ENCODE measurements at regions not wholly inside any gene's neighbourhood (a gene's known extent, or its start where the extent isn't known, plus 50 kb on each side); places are given as distances from the start of the nearest gene placed in this dataset.

DNA sequence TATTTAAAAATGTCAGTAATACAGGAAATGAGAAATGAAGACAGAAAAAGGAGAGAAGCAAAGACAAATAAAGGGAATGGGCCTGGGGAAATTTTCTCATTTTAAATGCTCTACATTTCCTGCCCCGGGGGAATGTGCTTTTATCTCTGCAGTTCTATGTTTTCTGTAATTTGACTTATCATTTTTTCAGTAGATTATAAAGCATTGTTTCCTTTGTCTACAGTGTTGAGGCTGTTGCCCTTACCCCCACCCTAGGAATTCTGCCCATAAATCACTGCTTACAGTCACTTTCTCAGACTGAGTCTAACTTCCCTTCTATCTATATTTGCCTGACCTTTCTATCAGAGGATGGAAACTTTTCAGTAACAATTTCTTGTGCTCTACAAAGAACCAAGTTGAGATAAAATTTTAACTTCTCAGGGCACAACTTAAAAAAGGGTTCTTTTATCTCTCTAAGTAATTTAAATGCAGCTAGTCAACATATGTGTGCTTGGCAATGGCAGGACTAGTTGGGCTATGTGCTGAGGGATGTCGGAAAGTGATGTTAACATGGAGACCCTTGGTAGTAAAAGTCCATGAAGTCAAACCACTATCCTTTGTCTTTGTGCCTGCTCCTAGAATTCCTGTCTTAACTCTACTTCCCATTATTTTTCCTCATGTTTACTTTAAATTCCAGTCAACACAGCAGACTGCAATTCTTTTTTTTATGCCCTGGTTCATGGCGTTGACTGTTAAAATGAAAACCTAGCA, 146.5 kb upstream of the MMADHC start:
- no peak for DNase-seq (ENCODE audit: extremely low read depth, low read depth, low spot score)

DNA sequence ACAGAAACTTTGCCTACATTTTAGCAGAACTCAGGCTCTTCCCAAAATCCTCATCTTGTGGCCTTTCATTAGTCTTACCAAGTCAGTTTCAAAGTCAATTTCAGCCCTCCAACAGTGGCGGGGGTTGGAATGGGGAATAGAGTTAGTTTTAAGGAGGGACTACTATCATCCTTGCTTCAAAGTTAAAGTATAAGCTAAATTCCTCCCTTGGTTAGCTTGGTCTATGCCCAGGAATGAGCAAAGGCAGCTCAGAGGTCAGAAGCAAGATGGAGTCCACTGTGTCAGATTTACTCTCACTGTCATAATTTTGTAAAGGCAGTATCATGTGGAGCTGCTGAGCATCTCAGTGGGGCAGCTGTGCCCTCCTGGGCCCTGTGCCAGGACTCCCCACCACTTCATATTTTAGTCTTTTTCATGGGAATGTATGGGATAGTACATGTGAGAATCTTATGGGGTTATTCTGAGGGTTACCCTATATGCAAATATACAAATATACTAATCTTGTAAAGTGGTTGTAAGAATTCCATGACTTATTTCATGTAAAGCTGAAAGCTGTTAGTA, 145.2 kb upstream of the MMADHC start:
- DNase-seq (ENCODE audit: extremely low read depth, low read depth, low spot score), result no peak

DNA sequence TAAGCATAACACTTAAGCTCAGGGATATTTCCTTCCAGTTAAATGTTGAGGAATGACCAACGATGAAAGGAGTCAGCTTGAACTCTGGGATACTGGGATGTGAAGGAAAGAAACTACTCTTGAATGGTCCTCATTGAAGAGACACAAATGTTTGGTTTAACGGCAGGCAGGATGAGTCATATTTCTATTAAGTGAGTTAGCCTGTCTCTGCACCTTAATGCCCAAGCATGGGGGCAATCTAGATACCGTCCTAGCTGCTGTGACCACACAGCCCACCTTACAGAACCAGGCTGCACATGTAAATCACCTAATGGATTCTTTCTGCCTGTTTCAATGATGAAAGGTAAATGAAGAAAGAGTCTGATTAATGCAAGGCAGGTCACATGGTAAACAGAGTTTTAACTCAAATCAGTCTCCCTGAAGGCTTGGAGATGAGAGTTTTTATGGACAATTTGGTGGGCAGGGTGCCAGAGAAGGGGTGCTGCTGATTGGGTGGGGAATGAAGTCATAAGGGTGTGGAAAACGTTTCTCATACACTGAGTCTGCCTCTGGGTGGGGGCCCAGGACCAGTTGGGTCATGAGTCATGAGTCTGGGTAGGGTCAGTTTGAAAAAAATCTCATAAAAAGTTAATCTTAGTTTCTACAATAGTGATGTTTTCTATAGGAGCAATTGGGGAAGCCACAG, 144.6 kb upstream of the MMADHC start:
- no peak for DNase-seq (ENCODE audit: extremely low read depth, low read depth, low spot score)

DNA sequence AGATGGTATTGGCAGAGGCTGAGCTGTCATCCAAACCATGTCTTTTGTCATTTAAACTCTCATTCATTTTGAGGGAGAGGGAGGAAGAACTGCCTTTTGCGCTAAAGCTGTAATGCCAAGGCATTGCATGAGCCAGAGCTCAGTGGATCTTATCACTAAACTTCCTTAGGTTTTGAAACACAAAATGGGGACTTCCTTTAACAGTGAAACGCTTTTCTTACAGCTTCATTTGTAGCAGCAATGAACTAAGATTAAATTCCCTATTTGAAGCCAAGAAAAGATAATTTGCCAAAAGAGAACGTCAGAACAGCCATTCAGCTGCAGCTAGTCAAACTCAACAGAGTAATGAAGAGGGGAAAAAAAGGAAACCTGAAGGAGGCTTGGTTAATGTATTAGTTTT, 143.5 kb upstream of the MMADHC start:
- no peak for DNase-seq (ENCODE audit: extremely low read depth, low read depth, low spot score)

DNA sequence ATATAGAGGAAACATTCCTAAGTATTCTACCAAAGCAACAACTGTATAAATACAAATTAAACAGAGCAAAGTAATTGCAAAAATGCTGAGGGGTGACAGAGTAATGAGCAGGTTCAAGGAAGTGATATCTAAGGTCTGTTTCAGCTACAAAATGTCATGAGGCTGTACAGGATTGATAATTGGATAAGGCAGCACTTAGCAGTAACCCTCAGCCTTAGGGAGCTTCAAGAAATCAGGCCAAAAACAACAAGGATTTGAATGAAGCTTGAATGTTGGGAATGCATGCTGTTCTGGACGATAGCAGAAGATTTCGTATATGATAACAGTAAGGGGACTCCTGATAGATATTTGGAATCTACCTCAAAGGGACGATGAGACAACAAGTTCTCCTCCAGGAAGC, 142.0 kb upstream of the MMADHC start:
- no peak for DNase-seq (ENCODE audit: extremely low read depth, low read depth, low spot score)

DNA sequence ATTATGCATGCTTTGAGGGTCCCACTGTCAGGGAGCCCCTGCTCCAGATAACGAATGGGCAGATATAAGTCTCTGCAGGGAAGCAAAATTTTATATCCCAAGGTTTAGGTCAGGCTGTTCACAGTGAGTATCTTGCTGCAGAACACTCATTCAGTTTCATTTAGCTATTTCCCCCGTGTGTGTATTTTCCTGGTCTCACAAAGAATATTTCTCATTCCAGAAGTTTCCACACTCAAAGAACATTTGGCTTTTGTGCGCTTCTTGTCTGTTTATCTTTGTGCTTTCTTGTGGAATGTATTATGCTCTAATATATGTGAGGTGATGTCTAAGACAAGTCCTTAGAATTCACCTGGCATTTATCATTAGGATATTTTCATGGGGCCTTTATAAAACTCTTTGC, 140.4 kb upstream of the MMADHC start:
- no peak for DNase-seq (ENCODE audit: extremely low read depth, low read depth, low spot score)

DNA sequence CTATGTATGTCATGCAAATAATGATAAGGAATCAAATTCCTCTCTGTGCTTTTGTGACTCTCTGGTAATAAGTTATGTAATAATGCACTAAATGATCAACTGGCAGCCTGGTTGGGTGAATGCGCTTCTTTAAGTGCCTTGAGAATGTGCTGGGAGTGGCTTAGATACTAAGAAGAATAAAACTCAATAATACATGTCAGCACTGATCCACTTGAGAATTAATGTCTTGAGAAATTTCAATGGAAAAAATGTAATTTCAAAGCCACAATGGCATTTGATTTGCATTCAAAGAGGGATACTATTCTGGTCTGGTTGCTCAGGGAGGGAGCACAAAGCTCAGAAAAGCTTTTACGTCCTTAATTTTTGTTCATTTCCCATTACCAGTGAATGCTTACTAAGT, 137.7 kb upstream of the MMADHC start:
- no peak for DNase-seq (ENCODE audit: extremely low read depth, low read depth, low spot score)

DNA sequence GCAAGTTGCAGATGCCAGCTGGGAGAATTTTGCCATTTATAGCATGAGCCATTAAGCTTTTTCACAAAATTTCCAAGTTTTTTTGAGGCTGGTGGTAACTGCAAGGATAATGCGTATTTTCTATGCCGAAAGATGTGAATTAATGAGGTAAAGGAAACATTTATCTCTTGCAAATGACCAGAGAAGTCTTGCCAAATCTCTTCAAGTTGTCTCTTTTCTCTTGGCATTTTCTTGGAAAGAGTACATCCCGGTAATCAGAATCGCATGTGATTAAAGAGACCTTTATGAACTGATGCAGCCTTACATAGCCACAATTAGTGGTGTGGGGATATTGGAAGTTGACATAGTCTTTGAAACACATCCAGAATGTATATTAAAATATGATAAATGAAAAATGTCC, 136.5 kb upstream of the MMADHC start:
- no peak for DNase-seq (ENCODE audit: extremely low read depth, low read depth, low spot score)

DNA sequence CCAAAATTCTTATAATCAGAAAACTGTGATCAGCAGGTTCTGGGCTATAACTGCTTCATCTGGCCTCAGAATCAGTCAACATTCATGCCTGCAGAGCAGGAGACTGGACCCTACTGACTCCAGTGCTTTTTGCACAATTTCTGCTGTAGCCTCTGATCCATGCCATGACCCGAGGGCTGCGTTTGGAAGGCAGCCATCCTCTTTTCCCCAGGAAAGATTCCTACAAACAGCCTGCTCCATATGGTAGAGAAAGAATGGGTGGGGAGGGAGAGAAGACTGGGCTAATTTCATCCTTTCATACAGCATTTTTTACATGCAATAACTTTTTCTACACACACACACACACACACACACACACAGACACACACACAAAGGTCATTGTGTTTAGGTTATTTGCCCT, 133.0 kb upstream of the MMADHC start:
- no peak for DNase-seq (ENCODE audit: extremely low read depth, low read depth, low spot score)

DNA sequence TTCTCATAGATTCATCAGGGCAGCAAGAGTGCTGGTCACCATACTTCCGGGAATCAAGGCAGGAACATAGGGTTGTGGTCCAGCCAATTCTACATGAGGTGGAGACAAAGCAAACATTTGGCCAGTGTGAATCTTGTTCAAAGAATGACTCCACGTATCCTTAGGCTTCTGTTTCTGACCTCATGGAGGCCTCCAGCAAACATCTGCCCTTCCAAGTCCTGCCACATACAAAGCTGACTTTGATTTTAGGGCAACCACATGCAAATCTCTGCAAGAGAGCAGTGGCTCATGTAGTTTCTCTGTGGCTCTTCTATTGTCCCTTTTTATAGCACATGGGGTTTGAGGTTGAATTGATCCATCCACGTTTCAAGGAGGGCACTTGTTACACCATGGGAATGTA, 132.1 kb upstream of the MMADHC start:
- DNase-seq (ENCODE audit: extremely low read depth, low read depth, low spot score), result no peak

DNA sequence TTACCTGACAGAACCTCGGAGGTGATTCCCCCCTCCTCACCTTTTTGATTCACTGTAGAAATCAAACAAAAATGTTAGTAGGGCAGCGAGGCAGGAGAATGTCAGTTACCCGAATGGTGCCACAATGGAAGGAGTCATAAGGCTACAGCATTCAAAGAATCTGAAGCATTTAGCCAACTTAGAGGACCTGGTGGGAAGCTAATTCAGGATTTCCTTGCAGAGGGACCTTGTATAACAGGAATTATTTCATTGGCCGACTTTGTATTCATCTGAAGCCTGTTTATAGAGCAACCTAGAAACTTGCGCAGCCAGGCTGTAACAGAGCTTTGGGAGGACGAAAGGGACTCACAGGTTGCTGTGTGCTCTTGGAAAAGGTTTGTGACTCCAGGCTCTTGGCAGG, 129.1 kb upstream of the MMADHC start:
- no peak for DNase-seq (ENCODE audit: extremely low read depth, low read depth, low spot score)

DNA sequence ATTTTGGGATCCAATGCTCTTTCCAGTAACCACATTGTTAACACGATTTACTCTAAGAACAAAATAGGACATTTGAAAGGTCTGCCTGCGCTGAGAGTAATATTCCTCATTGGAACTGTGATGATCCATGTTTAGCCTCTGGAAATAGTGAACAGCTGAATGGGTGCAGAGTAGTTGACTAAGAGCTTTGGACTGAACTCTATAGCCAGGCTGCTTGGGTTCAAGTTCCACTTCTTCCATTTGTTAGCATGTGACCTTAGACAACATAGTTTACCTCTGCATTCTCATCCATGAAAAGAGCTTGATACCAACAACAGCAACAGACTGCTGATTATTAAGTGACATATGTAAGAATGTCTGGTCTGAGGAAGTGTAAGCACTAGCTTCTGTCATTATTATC, 128.3 kb upstream of the MMADHC start:
- DNase-seq (ENCODE audit: extremely low read depth, low read depth, low spot score), result no peak

DNA sequence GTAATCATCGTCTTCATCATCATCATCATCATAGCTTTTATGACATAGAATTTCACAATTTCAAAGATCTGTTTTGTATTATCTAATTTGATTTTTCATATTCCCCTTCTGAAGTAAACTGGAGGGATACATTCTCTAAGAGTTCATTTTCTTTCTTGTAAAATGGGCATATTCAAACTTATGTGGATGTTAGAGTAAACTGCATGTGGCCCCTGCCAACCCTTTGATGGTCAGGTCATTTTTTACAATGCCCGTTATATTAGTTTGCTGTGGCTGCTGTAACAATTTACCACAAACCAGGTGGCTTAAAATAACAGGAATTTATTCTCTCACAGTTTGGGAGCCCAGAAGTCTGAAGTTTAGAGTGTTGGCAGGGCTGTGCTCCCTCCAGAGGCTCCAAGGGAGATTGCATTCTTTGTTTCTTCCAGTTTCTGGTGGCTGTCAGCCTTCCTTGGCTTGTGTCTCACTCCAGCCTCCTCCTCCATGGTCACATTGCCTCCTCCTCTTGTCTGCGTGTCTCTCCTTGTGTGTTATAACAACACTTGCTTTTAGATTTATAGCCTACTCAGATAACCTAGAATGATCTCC, 127.5 kb upstream of the MMADHC start:
- DNase-seq (ENCODE audit: extremely low read depth, low read depth, low spot score), result no peak

DNA sequence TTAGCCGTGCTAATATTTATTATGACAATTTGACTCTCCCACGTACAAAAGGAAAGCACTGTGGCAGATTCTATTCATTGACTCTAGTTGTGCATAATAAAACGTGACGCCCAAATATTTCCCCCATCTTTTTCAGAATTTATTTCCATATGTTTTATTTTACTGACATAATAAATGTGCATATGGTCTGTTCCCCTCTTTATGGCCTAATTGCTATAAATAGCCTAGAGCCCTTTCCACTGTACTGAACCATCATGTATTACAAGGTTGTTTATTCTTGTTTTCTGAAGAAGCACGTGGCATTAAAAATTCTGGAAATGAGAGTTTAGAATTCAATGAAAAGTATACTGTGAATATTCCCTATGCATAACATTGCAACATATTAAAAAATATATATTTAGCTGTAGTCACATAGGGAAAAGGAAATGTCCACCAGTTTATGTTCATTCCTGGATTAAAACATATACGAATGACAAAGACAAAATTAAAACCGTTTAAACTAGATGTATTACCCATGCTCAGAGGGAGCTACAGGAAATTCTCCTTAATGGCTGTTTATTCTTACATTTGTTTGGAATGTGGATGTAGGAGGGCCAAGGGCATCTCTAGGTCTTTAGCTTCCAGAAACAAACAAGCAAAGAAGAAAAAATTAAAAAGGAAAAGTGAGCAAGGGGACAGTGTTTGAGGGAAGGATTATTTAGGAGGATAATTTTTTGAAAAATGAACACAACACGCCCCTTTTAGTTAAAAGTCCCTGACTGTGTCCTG, 122.1 kb upstream of the MMADHC start:
- DNase-seq (ENCODE audit: extremely low read depth, low read depth, low spot score), result no peak

DNA sequence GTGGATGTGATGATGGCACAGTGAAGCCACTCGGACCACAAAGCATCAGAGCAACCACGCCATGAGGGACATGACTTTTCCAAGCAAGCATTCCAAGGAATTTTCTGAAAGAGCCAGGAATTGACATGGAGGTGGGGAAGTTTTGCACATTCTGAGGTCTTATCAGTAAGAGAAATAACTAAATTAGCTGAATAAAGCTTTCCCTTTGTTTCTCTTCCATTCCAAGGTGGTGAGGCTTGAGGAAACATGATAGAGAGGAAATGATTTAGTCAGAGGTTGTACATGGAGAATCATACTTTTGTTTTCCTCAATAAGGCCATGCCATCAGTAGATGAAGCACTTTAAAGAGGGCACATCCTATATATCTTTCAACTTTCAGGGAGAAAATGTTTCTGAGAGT, 115.7 kb upstream of the MMADHC start:
- DNase-seq (ENCODE audit: extremely low read depth, low read depth, low spot score), result peak; percentile 45

DNA sequence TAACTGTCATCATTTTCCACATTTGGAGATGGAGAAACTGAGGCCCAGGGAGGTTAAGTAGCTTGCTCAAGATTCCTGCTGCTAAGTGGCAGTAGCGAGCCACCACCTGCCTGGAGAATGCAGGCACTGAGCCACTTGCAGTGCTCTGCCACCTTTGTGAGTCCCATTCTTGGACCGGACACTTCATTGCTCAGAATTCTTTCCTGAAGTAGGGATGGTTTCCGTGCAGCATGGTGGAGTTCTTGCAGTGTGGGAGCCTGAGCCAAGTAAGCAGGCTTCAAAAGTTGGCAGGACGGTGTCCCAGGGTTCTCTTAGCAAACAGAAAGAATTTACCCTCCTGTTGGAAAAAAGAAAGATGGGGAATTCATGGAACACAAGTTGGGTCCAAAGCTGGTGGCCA, 115.0 kb upstream of the MMADHC start:
- no peak for DNase-seq (ENCODE audit: extremely low read depth, low read depth, low spot score)

DNA sequence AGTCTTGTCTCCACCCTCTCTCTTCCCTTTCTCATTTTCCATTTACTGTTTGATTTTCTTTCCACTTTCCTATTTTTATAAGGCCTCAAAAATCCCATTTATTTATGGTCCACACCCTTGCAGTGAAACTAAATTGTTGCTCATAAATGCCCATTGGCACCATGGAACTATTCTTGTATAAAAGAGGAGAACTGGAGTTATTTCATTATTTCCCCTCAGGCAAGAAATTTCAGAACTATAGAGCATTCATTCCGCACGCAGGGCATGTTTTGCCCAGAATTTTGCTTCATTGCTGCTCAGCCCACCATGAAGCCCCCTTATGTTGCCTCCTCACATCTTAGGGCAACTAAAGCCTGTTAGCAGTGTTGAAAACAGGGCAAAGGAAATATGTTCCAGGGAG, 113.7 kb upstream of the MMADHC start:
- no peak for DNase-seq (ENCODE audit: extremely low read depth, low read depth, low spot score)

DNA sequence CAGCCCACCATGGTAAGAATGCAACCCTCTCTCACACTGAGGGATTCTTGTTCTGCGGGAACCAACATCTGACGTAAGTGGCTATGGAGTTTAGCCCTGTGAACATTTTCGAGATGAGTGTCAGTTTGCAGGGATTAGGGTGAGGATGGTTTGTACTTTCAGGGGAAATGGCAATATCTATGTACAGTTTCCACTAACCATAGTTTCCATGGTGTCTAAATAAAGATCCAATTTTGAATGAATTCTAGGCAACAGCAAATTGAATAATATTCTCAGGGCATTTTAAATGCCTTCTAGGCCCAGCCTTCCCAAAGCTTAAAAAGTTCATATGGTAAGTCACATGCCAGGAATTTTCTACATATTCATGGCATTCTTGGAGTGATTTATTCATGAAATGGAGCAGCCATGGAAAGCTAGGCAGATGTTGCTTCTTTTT, 105.4 kb upstream of the MMADHC start:
- no peak for DNase-seq (ENCODE audit: extremely low read depth, low read depth, low spot score)

DNA sequence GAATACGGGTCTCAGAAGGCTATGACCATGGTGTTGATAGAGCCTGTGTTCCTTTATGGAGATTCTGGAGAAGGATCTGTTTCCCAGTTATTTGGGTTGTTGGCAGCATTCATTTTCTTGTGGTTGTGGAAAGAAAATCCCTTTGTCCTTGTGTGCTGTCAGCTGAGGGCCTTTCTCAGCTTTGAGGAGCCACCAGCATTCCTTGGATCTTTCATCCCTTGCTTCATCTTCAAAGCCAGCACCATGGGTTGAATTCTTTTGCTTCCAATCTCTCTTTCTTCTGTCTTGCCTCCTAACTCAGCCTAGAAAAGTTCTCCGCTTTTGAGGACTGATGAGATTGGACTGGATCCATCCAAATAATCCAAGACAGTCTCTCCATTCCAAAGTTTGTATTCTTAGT, 103.2 kb upstream of the MMADHC start:
- no peak for DNase-seq (ENCODE audit: extremely low read depth, low read depth, low spot score)

DNA sequence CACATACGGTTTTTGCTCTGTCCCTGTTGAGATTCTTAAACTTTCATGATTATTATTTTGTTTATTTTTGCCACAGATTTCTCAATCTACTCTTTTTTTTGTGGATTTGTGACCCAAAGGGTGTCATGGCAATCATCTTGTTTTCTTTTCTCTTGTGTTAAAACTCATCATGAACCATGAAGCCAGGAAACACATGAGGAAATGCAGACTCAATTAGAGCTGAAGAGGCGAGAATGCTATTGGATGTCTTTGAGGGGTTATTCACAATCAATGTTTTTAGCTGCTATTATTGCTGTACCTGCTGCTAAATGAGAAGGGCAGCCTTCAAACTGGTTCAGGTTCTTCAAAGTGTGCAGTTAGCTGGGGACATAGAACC, 99.5 kb upstream of the MMADHC start:
- DNase-seq (ENCODE audit: extremely low read depth, low read depth, low spot score), result no peak
